GM10248 (cell line): ENCODE measurements at regions not wholly inside any gene's neighbourhood (a gene's known extent, or its start where the extent isn't known, plus 50 kb on each side); places are given as distances from the start of the nearest gene placed in this dataset.

Experiments used
- CTCF ChIA-PET: fragments of 300-600 bp; sonication (Branson Sonifier 250); formaldehyde crosslinking; extraction: SDS; loops from one replicate; lab custom pipeline; 2021; ENCODE audit warnings: antibody characterized with exemption; lab: Yijun Ruan, JAX
- POLR2A ChIA-PET: fragments of 350-650 bp; sonication (Branson Sonifier 250); formaldehyde crosslinking; extraction: SDS; loops from one replicate; lab custom pipeline; 2020; ENCODE audit warnings: antibody characterized with exemption; lab: Yijun Ruan, JAX
- DNase-seq: peaks from one replicate; pipeline ENCODE4 v3.0.0; 2012; ENCODE audit errors: extremely low spot score
- TF ChIP-seq, protein P1 (sequence below): IDR thresholded peaks from 2 replicates; pipeline ENCODE4 v1.5.1; 2012; ENCODE audit warnings: mild to moderate bottlenecking, low read depth; ENCODE audit errors: extremely low read depth, missing control alignments, control extremely low read depth

GRCh38 chr2:236714080-236714479, 144.5 kb downstream of the ACKR3 start:
- no peak for DNase-seq
- ChIA-PET POLR2A (no interaction called here), CTCF (no interaction called here)
- TF ChIP-seq, protein P1, sequence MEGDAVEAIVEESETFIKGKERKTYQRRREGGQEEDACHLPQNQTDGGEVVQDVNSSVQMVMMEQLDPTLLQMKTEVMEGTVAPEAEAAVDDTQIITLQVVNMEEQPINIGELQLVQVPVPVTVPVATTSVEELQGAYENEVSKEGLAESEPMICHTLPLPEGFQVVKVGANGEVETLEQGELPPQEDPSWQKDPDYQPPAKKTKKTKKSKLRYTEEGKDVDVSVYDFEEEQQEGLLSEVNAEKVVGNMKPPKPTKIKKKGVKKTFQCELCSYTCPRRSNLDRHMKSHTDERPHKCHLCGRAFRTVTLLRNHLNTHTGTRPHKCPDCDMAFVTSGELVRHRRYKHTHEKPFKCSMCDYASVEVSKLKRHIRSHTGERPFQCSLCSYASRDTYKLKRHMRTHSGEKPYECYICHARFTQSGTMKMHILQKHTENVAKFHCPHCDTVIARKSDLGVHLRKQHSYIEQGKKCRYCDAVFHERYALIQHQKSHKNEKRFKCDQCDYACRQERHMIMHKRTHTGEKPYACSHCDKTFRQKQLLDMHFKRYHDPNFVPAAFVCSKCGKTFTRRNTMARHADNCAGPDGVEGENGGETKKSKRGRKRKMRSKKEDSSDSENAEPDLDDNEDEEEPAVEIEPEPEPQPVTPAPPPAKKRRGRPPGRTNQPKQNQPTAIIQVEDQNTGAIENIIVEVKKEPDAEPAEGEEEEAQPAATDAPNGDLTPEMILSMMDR, result no peak

DNA sequence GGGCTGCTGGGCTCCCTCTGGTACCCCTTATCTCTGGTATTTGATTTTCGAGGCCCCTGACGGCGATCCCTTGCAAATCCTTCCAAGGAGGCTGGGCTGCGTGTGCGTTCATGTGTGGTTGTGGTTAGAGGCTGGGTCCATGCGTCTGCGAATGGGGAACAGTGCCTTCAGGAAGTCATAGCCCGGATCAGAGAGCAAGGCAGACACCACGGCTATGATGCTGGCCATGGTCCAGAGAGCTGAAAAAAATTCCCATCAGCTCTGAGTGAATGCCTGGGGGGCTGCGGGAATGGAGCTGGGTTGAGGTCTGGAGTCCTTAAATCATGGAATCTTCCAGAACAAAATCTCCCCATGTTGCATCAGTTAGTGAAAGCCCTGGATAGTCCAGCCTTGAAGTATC, 145.5 kb downstream of the ACKR3 start:
- POLR2A ChIA-PET, result no interaction called here
- DNase-seq, result no peak
- TF ChIP-seq, protein P1, result no peak
- CTCF ChIA-PET, result no interaction called here

- TF ChIP-seq, protein P1, result no peak
- no peak for DNase-seq
- ChIA-PET POLR2A (no interaction called here), CTCF (no interaction called here)
Observed at GRCh38 chr2:236715491-236715961, 145.9 kb downstream of the ACKR3 start.

- CTCF ChIA-PET, result no interaction called here
- POLR2A ChIA-PET, result no interaction called here
- no peak for DNase-seq
- TF ChIP-seq, protein P1, result no peak
Observed at GRCh38 chr2:236717120-236717519, 147.5 kb downstream of the ACKR3 start.

GRCh38 chr2:236717729-236718128, 148.1 kb downstream of the ACKR3 start:
- ChIA-PET CTCF (no interaction called here), POLR2A (no interaction called here)
- no peak for DNase-seq
- TF ChIP-seq, protein P1, result no peak

- no peak for DNase-seq
- ChIA-PET POLR2A (no interaction called here), CTCF (no interaction called here)
- TF ChIP-seq, protein P1, result no peak
Observed at GRCh38 chr2:236718207-236718992, 148.8 kb downstream of the ACKR3 start.
